Stimulated activated CD4-positive, alpha-beta T cell treated with anti-CD3 and anti-CD28 coated beads, Interleukin-1b, Interleukin-23, amount 100 ng/mL, for 48 hours (primary cell): ENCODE measurements at regions not wholly inside any gene's neighbourhood (a gene's known extent, or its start where the extent isn't known, plus 50 kb on each side); places are given as distances from the start of the nearest gene placed in this dataset.
"Not testable (repeated sequence)": the region's sequence is repeated elsewhere in the genome, so short reads cannot be mapped to it uniquely, and the experiment has no call there.

ENCODE experiments used
- DNase-seq: peaks from one replicate; pipeline ENCODE4 v3.0.0-alpha.2; 2020

DNA sequence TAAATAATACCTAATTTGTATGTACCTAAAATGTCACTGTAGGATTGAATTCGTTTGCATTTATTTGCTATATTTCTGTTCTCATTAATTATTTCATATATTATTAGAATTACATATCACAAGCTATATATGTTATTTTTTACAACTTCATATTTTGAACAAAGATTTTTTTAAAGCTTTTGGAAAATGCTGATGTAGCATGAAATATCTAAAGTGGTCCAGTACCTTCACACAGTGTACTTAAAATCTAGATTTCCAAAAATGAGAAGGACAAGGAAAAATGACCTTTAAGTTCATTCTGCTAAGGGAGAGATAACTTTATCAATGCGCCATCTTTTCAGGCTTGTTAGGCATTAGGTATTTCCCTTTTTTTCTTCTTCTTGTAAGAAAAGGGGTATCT is 71.8 kb downstream of the LARP7 start:
- DNase-seq, result no peak

GRCh38 chr4:112714922-112715901 is 78.3 kb downstream of the LARP7 start:
- no peak for DNase-seq

GRCh38 chr4:112717856-112718255 is 80.9 kb downstream of the LARP7 start:
- DNase-seq, result no peak

DNA sequence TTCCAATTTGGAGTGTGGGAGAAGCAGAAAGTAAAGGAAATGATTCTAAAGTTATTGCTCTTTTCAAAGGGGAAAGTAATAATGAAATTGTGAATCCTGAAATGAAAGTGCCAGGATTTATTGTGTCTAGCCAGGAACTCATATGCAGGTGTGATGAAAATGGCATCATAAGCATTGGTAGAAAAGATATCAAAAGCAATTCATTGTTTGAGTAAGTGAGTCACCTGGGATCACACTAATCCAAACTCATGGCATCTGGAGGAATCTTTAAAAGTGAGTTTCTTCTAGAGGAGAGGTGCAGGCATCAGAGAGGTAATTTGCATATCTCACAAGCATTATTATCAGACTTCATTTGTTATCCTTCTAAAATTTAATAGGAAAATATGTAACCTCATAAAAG is 84.7 kb downstream of the LARP7 start:
- no peak for DNase-seq

GRCh38 chr4:112726041-112726440 is 89.1 kb downstream of the LARP7 start:
- DNase-seq, result no peak

GRCh38 chr4:112727728-112728127 is 90.8 kb downstream of the LARP7 start:
- DNase-seq, result not testable (repeated sequence)

DNA sequence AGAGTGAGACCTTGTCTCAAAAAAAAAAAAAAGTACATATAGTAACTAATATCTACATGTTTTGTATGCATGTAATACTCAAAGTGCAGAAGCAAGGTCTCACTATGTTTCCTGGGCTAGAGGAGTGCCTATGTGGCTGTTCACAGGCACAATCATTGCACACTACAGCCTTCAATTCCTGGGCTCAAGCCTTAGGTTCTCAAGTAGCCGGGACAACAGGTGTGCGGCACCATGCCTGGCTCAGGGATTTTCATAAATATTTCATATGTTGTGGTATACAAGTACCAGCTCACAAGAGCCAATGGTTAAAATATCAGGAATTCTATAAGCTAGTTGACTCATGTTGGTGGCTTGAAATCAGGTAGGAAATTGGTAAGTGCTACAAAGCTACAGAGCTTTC is 94.8 kb downstream of the LARP7 start:
- DNase-seq, result no peak

GRCh38 chr4:112732142-112732541 is 95.2 kb downstream of the LARP7 start:
- DNase-seq, result no peak

DNA sequence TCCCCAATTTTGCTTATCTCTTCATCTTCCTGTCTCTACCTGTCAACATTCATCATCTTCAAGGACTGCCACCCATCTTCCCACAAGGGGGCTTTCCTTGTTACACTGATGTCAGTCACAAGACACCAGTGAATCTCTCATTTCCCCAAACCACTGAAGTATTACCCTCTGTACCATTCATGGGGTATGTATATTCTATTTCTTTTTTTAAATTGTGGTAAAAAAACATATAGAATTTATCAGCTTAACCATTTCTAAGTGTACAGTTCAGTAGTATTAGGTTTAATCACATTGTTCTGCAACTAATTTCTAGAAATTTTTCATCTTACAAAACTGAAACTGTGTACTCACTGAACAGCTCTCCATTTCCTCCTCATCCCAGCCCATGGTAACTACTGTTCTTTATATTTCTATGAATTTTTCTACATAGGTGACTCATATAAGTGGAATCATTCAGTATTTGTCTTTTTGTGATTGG is 98.6 kb downstream of the LARP7 start:
- DNase-seq, result peak; percentile 7

- no peak for DNase-seq
Measured at GRCh38 chr4:112736718-112737135, 99.8 kb downstream of the LARP7 start.

- no peak for DNase-seq
Measured at GRCh38 chr4:112739442-112739841, 102.5 kb downstream of the LARP7 start.

DNA sequence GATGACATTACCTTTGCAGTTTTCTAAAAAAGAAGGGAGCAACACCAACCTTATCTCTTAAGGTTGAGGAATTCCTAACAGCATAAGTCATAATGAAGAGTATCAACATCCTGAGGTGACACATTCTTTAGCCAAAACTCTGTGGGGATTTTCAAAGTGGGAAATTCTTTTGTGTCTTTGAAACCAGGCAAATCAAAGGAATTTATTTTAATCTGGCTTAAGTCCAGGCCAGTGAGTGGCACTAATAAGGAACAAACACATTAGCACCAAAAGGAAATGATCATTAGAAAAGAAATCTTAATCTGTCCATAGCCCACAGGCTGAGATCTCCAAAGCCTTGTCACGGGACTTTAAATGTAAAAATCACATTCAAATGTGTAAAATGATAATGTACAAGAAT is 110.1 kb downstream of the LARP7 start:
- DNase-seq, result no peak

GRCh38 chr4:112748352-112748878 is 111.5 kb downstream of the LARP7 start:
- DNase-seq, result no peak

DNA sequence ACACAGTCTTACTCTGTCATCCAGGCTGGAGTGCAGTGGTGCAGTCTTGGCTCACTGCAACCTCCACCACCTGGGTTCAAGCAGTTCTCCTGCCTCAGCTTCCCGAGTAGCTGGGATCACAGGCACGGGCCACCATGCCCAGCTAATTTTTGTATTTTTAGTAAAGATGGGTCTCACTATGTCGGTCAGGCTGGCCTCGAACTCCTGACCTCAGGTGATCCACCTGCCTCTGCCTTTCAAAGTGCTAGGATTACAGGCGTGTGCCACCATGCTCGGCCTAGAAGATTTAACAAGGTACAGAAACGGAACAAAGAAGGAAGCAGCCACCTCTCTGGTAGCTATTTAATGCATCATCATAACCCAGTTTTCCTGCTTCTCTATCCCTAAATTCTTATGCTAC is 113.8 kb downstream of the LARP7 start:
- not testable (repeated sequence) for DNase-seq

GRCh38 chr4:112751447-112751846 is 114.5 kb downstream of the LARP7 start:
- DNase-seq, result no peak

DNA sequence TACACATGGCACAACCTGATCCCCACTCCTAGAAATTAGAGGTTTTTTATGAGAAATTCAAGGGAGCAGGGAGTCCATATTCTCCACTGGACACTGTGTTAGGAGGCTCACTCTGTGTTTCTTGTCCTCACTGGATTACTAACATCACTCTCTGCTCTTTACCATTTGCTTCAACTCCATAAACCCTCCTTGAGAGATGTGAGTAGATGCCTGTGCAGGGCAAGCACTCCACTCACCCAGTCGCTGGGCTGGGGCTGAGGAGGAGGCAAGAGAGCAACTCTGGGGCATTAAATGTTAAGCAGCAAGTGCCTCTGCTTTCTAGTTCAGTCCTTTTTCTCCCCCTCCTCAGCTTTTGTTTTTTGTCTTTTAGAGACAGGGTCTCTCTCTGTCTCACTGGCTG is 115.1 kb downstream of the LARP7 start:
- no peak for DNase-seq

DNA sequence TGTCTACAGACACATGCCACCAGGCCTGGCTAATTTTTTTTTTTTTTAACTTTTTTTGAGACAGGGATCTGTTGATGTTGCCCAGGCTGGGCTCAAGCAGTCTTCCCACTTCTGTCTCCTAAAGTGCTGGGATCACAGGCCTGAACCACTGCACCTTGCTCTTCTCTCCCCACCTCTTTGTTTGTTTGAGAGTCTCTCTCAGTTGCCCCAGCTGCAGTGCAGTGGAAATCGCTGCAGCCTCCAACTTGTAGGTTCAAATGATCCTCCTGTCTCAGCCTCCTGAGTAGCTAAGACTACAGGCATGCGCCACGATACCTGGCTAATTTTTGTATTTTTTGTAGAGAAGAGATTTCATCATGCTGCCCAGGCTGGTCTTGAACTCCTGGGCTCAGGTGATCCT is 115.6 kb downstream of the LARP7 start:
- no peak for DNase-seq

DNA sequence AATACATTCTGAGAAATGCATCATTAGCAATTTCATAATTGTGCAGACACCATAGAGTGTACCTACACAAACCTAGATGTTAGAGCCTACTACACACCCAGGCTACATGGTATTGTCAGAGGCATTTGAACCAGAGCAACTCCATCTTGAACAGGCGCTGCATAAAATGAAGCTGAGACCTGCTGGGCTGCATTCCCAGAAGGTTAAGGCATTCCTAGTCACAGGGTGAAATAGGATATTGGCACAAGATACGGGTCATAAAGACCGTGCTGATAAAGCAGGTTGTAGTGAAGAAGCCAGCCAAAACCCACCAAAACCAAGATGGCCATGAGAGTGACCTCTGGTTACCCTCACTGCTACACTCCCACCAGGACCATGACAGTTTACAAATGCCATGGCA is 116.4 kb downstream of the LARP7 start:
- DNase-seq, result no peak

GRCh38 chr4:112759313-112759712 is 122.4 kb downstream of the LARP7 start:
- DNase-seq, result no peak

GRCh38 chr4:112765317-112765974 is 128.5 kb downstream of the LARP7 start:
- DNase-seq, result no peak

- DNase-seq, result no peak
Measured at GRCh38 chr4:112766422-112766821, 129.5 kb downstream of the LARP7 start.

DNA sequence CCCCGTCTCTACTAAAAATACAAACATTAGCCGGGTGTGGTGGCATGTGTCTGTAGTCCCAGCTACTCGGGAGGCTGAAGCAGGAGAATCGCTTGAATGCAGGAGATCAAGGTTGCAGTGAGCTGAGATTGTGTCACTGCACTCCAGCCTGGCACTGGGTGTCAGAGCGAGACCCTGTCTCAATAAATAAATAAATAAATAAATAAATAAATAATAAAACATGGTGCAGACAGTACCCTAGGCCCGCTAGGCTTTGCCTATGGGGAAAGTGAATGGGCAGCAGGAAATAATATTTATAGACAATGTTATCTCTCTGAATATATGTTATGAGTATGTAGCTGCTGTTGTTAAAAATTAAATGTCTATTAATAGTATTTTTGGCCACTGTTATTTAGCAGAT is 130.4 kb downstream of the LARP7 start:
- no peak for DNase-seq

DNA sequence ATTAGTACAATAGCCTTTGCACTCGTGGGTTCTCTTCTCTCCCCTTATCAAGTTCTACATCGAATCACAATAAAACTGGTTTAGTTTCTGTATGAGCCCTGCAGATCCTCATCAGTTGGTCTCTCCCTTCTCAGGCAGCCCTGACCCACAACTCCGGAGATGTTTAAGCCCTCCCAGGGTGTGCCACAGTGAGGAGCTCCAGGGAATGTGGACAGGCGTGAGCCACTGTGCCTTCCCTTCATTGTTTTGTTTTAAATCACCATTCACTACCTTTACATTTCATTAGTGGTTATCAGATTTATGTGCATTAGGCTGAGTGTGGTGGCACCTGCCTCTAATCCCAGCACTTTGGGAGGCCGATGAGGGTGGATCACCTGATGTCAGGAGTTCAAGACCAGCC is 133.2 kb downstream of the LARP7 start:
- DNase-seq, result no peak

- no peak for DNase-seq
Measured at GRCh38 chr4:112775801-112776200, 138.9 kb downstream of the LARP7 start.
